SK-N-SH treated with all-trans-retinoic acid at 6 μM for 48 hours (cell line): ENCODE measurements at regions not wholly inside any gene's neighbourhood (a gene's known extent, or its start where the extent isn't known, plus 50 kb on each side); places are given as distances from the start of the nearest gene placed in this dataset.

ENCODE experiments used
- ATAC-seq: fragments of 200-7000 bp; cut with Tn5 transposase; 3 replicates; pipeline ENCODE4 v1.9.1; 2020; ENCODE audit warnings: mild to moderate bottlenecking, moderate library complexity
- ARNTL ChIP-seq: fragments of 450-650 bp; formaldehyde crosslinking; IDR thresholded peaks from 2 replicates; pipeline ENCODE4 v1.5.0; 2020; ENCODE audit warnings: low read depth, mild to moderate bottlenecking, moderate library complexity, borderline replicate concordance
- BACH2 ChIP-seq: fragments of 250-450 bp; sonication (Bioruptor Pico); IDR thresholded peaks from 2 replicates; pipeline ENCODE4 v1.9.0; 2021; ENCODE audit warnings: mild to moderate bottlenecking, borderline replicate concordance
- CREB5 ChIP-seq: fragments of 250-450 bp; sonication (Bioruptor Pico); IDR thresholded peaks from 2 replicates; pipeline ENCODE4 v1.5.1; 2020; ENCODE audit warnings: low read depth, mild to moderate bottlenecking, moderate library complexity
- CSDC2 ChIP-seq: fragments of 250-450 bp; sonication (Bioruptor Pico); IDR thresholded peaks from 2 replicates; pipeline ENCODE4 v1.5.0; 2020; ENCODE audit warnings: mild to moderate bottlenecking, moderate library complexity
- ESRRG ChIP-seq: fragments of 250-450 bp; sonication (Bioruptor Pico); IDR thresholded peaks from 2 replicates; pipeline ENCODE4 v1.6.1; 2021; ENCODE audit warnings: mild to moderate bottlenecking
- GLIS3 ChIP-seq: fragments of 250-450 bp; sonication (Bioruptor Pico); IDR thresholded peaks from 2 replicates; pipeline ENCODE4 v1.5.0; 2020; ENCODE audit warnings: mild to moderate bottlenecking, moderate library complexity
- ISL1 ChIP-seq: fragments of 250-450 bp; sonication (Bioruptor Pico); IDR thresholded peaks from 2 replicates; pipeline ENCODE4 v2.1.2; 2022; ENCODE audit warnings: mild to moderate bottlenecking, moderate library complexity
- OSR1 ChIP-seq: fragments of 250-450 bp; sonication (Bioruptor Pico); IDR thresholded peaks from 2 replicates; pipeline ENCODE4 v1.8.0; 2022; ENCODE audit warnings: moderate library complexity, mild to moderate bottlenecking, inconsistent platforms
- PATZ1 ChIP-seq: fragments of 250-450 bp; sonication (Bioruptor Pico); IDR thresholded peaks from 2 replicates; pipeline ENCODE4 v1.8.0; 2020; ENCODE audit warnings: mild to moderate bottlenecking, moderate library complexity, borderline replicate concordance
- RARB ChIP-seq: fragments of 250-450 bp; sonication (Bioruptor Pico); IDR thresholded peaks from 2 replicates; pipeline ENCODE4 v1.8.0; 2021; ENCODE audit warnings: mild to moderate bottlenecking, moderate library complexity
- TCF4 ChIP-seq: fragments of 250-450 bp; sonication (Bioruptor Pico); IDR thresholded peaks from 2 replicates; pipeline ENCODE4 v1.8.0; 2021; ENCODE audit warnings: mild to moderate bottlenecking, moderate library complexity, borderline replicate concordance
- ZC3H10 ChIP-seq: fragments of 250-450 bp; sonication (Bioruptor Pico); IDR thresholded peaks from 2 replicates; pipeline ENCODE4 v1.5.1; 2021; ENCODE audit warnings: mild to moderate bottlenecking, moderate library complexity
- ZFP3 ChIP-seq: fragments of 250-450 bp; sonication (Bioruptor Pico); IDR thresholded peaks from 2 replicates; pipeline ENCODE4 v1.5.0; 2020; ENCODE audit warnings: mild to moderate bottlenecking, moderate library complexity
- ZFP30 ChIP-seq: fragments of 450-650 bp; formaldehyde crosslinking; IDR thresholded peaks from 2 replicates; pipeline ENCODE4 v1.5.0; 2022; ENCODE audit warnings: mild to moderate bottlenecking, moderate library complexity
- ZNF565 ChIP-seq: fragments of 450-650 bp; formaldehyde crosslinking; conservative IDR thresholded peaks from 2 replicates; pipeline ENCODE4 v1.5.0; 2020; ENCODE audit warnings: low read depth, mild to moderate bottlenecking, moderate library complexity
- ZNF70 ChIP-seq: fragments of 450-650 bp; formaldehyde crosslinking; IDR thresholded peaks from 2 replicates; pipeline ENCODE4 v1.5.0; 2020; ENCODE audit warnings: mild to moderate bottlenecking, moderate library complexity
- ZNF8 ChIP-seq: fragments of 450-650 bp; formaldehyde crosslinking; IDR thresholded peaks from 2 replicates; pipeline ENCODE4 v1.5.0; 2020; ENCODE audit warnings: mild to moderate bottlenecking, moderate library complexity
- TF ChIP-seq, protein P1 (sequence below): fragments of 250-450 bp; sonication (Bioruptor Pico); IDR thresholded peaks from 2 replicates; pipeline ENCODE4 v1.8.0; 2021; ENCODE audit warnings: low read depth, mild to moderate bottlenecking, moderate library complexity, borderline replicate concordance
- TF ChIP-seq, protein P2 (sequence below): fragments of 250-450 bp; sonication (Bioruptor Pico); IDR thresholded peaks from 2 replicates; pipeline ENCODE4 v1.5.1; 2021; ENCODE audit warnings: mild to moderate bottlenecking, moderate library complexity

DNA sequence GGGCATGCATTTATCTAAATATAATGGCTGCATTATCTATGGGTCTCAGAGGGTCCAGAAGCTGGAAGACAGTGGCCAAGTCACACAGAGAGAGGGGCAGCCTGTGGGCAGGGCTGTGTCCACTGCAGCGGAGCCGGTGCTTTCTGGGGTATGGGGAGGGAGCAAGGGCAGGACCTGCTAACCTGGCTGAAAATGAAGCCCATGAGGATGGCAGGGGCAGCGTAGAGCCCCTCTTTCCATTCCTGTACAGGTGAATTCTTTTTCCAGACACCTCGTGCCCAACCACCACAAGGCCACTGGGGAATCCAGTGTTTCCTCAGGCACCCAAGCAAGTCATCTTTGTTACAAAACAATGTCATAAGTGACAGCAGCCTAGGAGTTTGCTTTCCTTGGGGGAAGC lies 305.9 kb upstream of the IRX4 start (continued):
- TF ChIP-seq, protein P1, sequence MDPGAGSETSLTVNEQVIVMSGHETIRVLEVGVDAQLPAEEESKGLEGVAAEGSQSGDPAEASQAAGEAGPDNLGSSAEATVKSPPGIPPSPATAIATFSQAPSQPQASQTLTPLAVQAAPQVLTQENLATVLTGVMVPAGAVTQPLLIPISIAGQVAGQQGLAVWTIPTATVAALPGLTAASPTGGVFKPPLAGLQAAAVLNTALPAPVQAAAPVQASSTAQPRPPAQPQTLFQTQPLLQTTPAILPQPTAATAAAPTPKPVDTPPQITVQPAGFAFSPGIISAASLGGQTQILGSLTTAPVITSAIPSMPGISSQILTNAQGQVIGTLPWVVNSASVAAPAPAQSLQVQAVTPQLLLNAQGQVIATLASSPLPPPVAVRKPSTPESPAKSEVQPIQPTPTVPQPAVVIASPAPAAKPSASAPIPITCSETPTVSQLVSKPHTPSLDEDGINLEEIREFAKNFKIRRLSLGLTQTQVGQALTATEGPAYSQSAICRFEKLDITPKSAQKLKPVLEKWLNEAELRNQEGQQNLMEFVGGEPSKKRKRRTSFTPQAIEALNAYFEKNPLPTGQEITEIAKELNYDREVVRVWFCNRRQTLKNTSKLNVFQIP = no peak
- TF ChIP-seq PATZ1 (CRISPR knock-in tag) (no peak), ESRRG (CRISPR knock-in tag) (no peak), ZNF565 (CRISPR knock-in tag) (no peak), GLIS3 (no peak), BACH2 (CRISPR knock-in tag) (no peak), ZNF8 (CRISPR knock-in tag) (no peak), ZNF70 (CRISPR knock-in tag) (no peak), ZC3H10 (CRISPR knock-in tag) (no peak), RARB (CRISPR knock-in tag) (no peak), ZFP30 (CRISPR knock-in tag) (no peak), OSR1 (no peak), ARNTL (CRISPR knock-in tag) (no peak)

DNA sequence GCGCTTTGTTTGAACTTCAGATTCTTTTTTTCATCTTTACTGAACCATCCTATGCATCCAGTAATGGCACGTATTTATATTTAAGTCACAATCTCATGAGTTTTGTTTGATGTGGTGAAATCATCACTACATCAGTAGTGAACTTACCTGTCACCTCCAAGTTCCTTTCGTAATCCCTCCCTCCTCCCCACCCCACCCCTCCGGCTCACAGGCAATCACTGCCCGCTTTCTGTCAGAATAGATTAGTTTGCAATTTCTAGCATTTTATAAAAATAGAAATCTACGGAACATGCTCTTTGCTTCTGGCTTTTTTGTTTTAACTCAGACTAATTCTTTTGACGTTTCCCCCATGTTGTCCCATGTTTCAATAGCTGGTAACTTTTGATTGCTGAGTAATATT lies 305.4 kb upstream of the IRX4 start:
- TF ChIP-seq ZNF8 (CRISPR knock-in tag) (no peak), RARB (CRISPR knock-in tag) (no peak), PATZ1 (CRISPR knock-in tag) (no peak), ISL1 (no peak), CSDC2 (CRISPR knock-in tag) (no peak), ZFP30 (CRISPR knock-in tag) (no peak), CREB5 (CRISPR knock-in tag) (no peak), ARNTL (CRISPR knock-in tag) (no peak), ESRRG (CRISPR knock-in tag) (no peak)
- TF ChIP-seq, protein P2, sequence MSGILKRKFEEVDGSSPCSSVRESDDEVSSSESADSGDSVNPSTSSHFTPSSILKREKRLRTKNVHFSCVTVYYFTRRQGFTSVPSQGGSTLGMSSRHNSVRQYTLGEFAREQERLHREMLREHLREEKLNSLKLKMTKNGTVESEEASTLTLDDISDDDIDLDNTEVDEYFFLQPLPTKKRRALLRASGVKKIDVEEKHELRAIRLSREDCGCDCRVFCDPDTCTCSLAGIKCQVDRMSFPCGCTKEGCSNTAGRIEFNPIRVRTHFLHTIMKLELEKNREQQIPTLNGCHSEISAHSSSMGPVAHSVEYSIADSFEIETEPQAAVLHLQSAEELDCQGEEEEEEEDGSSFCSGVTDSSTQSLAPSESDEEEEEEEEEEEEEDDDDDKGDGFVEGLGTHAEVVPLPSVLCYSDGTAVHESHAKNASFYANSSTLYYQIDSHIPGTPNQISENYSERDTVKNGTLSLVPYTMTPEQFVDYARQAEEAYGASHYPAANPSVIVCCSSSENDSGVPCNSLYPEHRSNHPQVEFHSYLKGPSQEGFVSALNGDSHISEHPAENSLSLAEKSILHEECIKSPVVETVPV (CRISPR knock-in tag) = no peak
- TF ChIP-seq, protein P1 = no peak
- ATAC-seq = no peak

DNA sequence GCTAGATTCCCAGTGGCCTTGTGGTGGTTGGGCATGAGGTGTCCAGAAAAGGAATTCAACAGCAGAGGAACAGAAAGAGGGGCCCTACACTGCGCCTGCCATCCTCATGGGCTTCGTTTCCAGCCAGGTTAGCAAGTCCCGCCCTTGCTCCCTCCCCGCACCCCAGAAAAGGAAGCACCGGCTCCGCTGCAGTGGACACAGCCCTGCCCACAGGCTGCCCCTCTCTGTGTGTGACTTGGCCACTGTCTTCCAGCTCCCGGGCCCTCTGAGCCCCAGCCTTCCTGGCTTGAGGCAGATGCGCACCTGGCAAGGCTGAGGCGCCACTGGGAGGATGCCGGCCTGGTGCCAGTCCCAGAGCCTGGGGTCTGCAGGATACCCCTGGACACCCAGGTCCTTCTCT lies 305.0 kb upstream of the IRX4 start:
- TF ChIP-seq ZFP3 (CRISPR knock-in tag) (no peak), CSDC2 (CRISPR knock-in tag) (no peak), TCF4 (CRISPR knock-in tag) (no peak)
- TF ChIP-seq, protein P2 (CRISPR knock-in tag) = no peak
- no peak for ATAC-seq
